ENCODE measurements at regions not wholly inside any gene's neighbourhood (a gene's known extent, or its start where the extent isn't known, plus 50 kb on each side); places are given as distances from the start of the nearest gene placed in this dataset.

GRCh38 chr3:147872568-147872967, 463.4 kb downstream of the ZIC1 start:
- no peak for DNase-seq

- no peak for DNase-seq
Observed at GRCh38 chr3:147875498-147875897, 466.3 kb downstream of the ZIC1 start.

GRCh38 chr3:147881933-147882332, 472.8 kb downstream of the ZIC1 start:
- no peak for DNase-seq

GRCh38 chr3:147886879-147887278, 477.7 kb downstream of the ZIC1 start:
- no peak for DNase-seq

GRCh38 chr3:147887797-147888196, 478.6 kb downstream of the ZIC1 start:
- DNase-seq: no peak

- no peak for DNase-seq
Observed at GRCh38 chr3:147890114-147890513, 480.9 kb downstream of the ZIC1 start.

- DNase-seq: no peak
Observed at GRCh38 chr3:147895509-147895908, 486.3 kb downstream of the ZIC1 start.

- DNase-seq: no peak
Observed at GRCh38 chr3:147900851-147901250, 491.7 kb downstream of the ZIC1 start.

GRCh38 chr3:147903026-147903425, 493.9 kb downstream of the ZIC1 start:
- no peak for DNase-seq

GRCh38 chr3:147904421-147904820, 495.3 kb downstream of the ZIC1 start:
- DNase-seq: no peak

- peak in 1 of 5 experiments; percentile 37 for DNase-seq
Observed at GRCh38 chr3:147906285-147906684, 497.1 kb downstream of the ZIC1 start.

- no peak for DNase-seq
Observed at GRCh38 chr3:147914532-147914931, 505.4 kb downstream of the ZIC1 start.

- DNase-seq: no peak
Observed at GRCh38 chr3:147915057-147915456, 505.9 kb downstream of the ZIC1 start.

- DNase-seq: no peak
Observed at GRCh38 chr3:147919496-147919895, 510.3 kb downstream of the ZIC1 start.

- no peak for DNase-seq
Observed at GRCh38 chr3:147921051-147921450, 511.9 kb downstream of the ZIC1 start.

GRCh38 chr3:147924755-147925154, 515.6 kb downstream of the ZIC1 start:
- DNase-seq: no peak

- DNase-seq: no peak
Observed at GRCh38 chr3:147925272-147925671, 516.1 kb downstream of the ZIC1 start.

GRCh38 chr3:147930232-147930807, 521.2 kb downstream of the ZIC1 start:
- DNase-seq: no peak

GRCh38 chr3:147934451-147935180, 525.5 kb downstream of the ZIC1 start:
- no peak for DNase-seq

- no peak for DNase-seq
Observed at GRCh38 chr3:147937341-147937740, 528.2 kb downstream of the ZIC1 start.

GRCh38 chr3:147937891-147938290, 528.7 kb downstream of the ZIC1 start:
- no peak for DNase-seq

GRCh38 chr3:147939425-147939824, 530.3 kb downstream of the ZIC1 start:
- no peak for DNase-seq

- DNase-seq: no peak
Observed at GRCh38 chr3:147939839-147940238, 530.7 kb downstream of the ZIC1 start.

- no peak for DNase-seq
Observed at GRCh38 chr3:147940405-147941193, 531.4 kb downstream of the ZIC1 start.
